ENCODE measurements at regions not wholly inside any gene's neighbourhood (a gene's known extent, or its start where the extent isn't known, plus 50 kb on each side); places are given as distances from the start of the nearest gene placed in this dataset.

GRCh38 chr14:95818581-95818980 is 58.1 kb upstream of the TUNAR start:
- DNase-seq = no peak

- DNase-seq = no peak
Measured at GRCh38 chr14:95817271-95817670, 59.4 kb upstream of the TUNAR start.

GRCh38 chr14:95816539-95816938 is 60.1 kb upstream of the TUNAR start:
- DNase-seq = no peak

GRCh38 chr14:95815226-95815690 is 61.4 kb upstream of the TUNAR start:
- DNase-seq = no peak

- no peak for DNase-seq
Measured at GRCh38 chr14:95814363-95815225, 62.0 kb upstream of the TUNAR start.

- DNase-seq = no peak
Measured at GRCh38 chr14:95811813-95812212, 64.8 kb upstream of the TUNAR start.

- no peak for DNase-seq
Measured at GRCh38 chr14:95808371-95808770, 68.3 kb upstream of the TUNAR start.

GRCh38 chr14:95796788-95797187 is 79.8 kb upstream of the TUNAR start:
- no peak for DNase-seq

- DNase-seq = no peak
Measured at GRCh38 chr14:95787941-95788340, 74.0 kb upstream of the TCL1A start.

GRCh38 chr14:95786566-95786965 is 72.6 kb upstream of the TCL1A start:
- DNase-seq = no peak

- peak; percentile 38 for DNase-seq
Measured at GRCh38 chr14:95784137-95784536, 70.2 kb upstream of the TCL1A start.

GRCh38 chr14:95776798-95777534 is 63.0 kb upstream of the TCL1A start:
- DNase-seq = no peak

- peak; percentile 68 for DNase-seq
Measured at GRCh38 chr14:95774265-95775160, 60.6 kb upstream of the TCL1A start.

GRCh38 chr14:95770777-95771176 is 56.9 kb upstream of the TCL1A start:
- DNase-seq = no peak

GRCh38 chr14:95769976-95770375 is 56.1 kb upstream of the TCL1A start:
- DNase-seq = peak; percentile 51

GRCh38 chr14:95769431-95769830 is 55.5 kb upstream of the TCL1A start:
- peak; percentile 42 for DNase-seq

GRCh38 chr14:95765051-95765450 is 51.1 kb upstream of the TCL1A start:
- peak; percentile 48 for DNase-seq

GRCh38 chr14:95763875-95764274 is 50.0 kb upstream of the TCL1A start:
- DNase-seq = no peak
